OCI-LY1 (cell line): ENCODE measurements at regions not wholly inside any gene's neighbourhood (a gene's known extent, or its start where the extent isn't known, plus 50 kb on each side); places are given as distances from the start of the nearest gene placed in this dataset.

Experiments used
- EZH2 ChIP-seq: fragments of 200-600 bp; sonication (generic), shearing (Covaris generic); IDR thresholded peaks from 2 replicates; pipeline ENCODE4 v1.8.0; 2017; ENCODE audit warnings: borderline replicate concordance, mixed run types, mild to moderate bottlenecking, antibody characterized with exemption, low read length, moderate library complexity, mixed read lengths
- TF ChIP-seq, protein P1 (sequence below): fragments of 200-600 bp; sonication (generic), shearing (Covaris generic); IDR thresholded peaks from 2 replicates; pipeline ENCODE4 v1.5.1; 2017; ENCODE audit warnings: mild to moderate bottlenecking, antibody characterized with exemption, low read length, moderate library complexity, mixed read lengths

DNA sequence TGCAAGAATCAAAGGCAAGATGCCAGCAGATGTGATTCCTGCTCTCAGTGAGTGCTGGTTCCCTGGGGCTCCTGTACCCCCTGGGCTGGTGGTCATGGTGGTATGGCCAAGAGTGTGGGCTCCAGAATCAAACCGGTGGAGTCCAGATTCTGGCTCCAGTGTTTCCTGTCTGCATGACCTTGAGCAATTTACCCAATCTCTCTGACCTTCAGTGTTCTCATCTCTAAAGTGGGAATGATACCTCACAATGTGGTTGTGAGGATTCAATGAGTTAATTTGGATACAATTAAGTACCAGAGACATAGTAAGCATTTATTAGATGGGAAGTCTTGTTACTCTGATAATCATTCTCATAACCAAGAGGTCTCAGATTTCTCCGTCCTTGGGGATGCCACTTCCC is 218.4 kb upstream of the JARID2 start:
- TF ChIP-seq, protein P1, sequence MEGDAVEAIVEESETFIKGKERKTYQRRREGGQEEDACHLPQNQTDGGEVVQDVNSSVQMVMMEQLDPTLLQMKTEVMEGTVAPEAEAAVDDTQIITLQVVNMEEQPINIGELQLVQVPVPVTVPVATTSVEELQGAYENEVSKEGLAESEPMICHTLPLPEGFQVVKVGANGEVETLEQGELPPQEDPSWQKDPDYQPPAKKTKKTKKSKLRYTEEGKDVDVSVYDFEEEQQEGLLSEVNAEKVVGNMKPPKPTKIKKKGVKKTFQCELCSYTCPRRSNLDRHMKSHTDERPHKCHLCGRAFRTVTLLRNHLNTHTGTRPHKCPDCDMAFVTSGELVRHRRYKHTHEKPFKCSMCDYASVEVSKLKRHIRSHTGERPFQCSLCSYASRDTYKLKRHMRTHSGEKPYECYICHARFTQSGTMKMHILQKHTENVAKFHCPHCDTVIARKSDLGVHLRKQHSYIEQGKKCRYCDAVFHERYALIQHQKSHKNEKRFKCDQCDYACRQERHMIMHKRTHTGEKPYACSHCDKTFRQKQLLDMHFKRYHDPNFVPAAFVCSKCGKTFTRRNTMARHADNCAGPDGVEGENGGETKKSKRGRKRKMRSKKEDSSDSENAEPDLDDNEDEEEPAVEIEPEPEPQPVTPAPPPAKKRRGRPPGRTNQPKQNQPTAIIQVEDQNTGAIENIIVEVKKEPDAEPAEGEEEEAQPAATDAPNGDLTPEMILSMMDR = no peak
- TF ChIP-seq EZH2 = no peak
